22Rv1 (cell line): ENCODE measurements at regions not wholly inside any gene's neighbourhood (a gene's known extent, or its start where the extent isn't known, plus 50 kb on each side); places are given as distances from the start of the nearest gene placed in this dataset.

Experiments
- ZFX ChIP-seq: fragments of 450-650 bp; IDR thresholded peaks from 2 replicates; pipeline ENCODE4 v1.6.1; 2017; ENCODE audit warnings: antibody characterized with exemption, borderline replicate concordance
- TF ChIP-seq, protein P1 (sequence below): fragments of 450-650 bp; IDR thresholded peaks from 2 replicates; pipeline ENCODE4 v1.5.1; 2017; ENCODE audit warnings: mild to moderate bottlenecking

DNA sequence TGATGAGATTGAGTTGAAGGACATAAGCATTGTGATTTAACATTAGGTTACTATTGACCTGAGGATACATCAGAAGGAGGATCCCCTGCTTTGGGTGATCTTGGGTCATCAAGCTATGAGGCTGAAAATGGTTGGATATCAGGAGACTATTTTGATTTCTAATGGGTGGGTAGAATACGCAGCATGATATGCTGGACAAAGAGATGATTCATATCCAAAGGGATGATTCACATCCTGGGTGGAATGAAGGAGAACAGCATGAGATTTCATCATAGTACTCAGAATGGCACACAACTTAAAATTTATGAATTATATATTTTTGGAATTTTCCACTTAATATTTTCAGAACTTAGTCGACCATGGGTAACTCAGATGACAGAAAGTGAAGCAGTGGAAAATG is 1759.5 kb upstream of the C9orf72 start:
- TF ChIP-seq, protein P1, sequence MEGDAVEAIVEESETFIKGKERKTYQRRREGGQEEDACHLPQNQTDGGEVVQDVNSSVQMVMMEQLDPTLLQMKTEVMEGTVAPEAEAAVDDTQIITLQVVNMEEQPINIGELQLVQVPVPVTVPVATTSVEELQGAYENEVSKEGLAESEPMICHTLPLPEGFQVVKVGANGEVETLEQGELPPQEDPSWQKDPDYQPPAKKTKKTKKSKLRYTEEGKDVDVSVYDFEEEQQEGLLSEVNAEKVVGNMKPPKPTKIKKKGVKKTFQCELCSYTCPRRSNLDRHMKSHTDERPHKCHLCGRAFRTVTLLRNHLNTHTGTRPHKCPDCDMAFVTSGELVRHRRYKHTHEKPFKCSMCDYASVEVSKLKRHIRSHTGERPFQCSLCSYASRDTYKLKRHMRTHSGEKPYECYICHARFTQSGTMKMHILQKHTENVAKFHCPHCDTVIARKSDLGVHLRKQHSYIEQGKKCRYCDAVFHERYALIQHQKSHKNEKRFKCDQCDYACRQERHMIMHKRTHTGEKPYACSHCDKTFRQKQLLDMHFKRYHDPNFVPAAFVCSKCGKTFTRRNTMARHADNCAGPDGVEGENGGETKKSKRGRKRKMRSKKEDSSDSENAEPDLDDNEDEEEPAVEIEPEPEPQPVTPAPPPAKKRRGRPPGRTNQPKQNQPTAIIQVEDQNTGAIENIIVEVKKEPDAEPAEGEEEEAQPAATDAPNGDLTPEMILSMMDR: no peak
- no peak for TF ChIP-seq ZFX
